Peyer's patch (tissue), 4 donors: ENCODE measurements at regions not wholly inside any gene's neighbourhood (a gene's known extent, or its start where the extent isn't known, plus 50 kb on each side); places are given as distances from the start of the nearest gene placed in this dataset.

Source experiments
- DNase-seq, 3 donors: peaks; one replicate each; pipeline ENCODE4 v3.0.0-alpha.2; 2017 to 2019
- H3K27ac ChIP-seq, 4 donors: fragments of 200-600 bp; sonication (generic); one replicate each; pipeline ENCODE4 v1.5.1; 2016 to 2019
- H3K27me3 ChIP-seq, 2 donors: fragments of 200-600 bp; sonication (generic); one replicate each; pipeline ENCODE4 v1.5.1; 2019
- H3K36me3 ChIP-seq, 3 donors: fragments of 200-600 bp; sonication (generic); one replicate each; pipeline ENCODE4 v1.5.1; 2016 to 2019
- H3K4me1 ChIP-seq, 4 donors: fragments of 200-600 bp; sonication (generic); one replicate each; pipeline ENCODE4 v1.5.1; 2016 to 2019
- H3K4me3 ChIP-seq, 4 donors: fragments of 200-600 bp; sonication (generic); 1 replicate in 3 of 4; 2 replicates in 1 of 4; pipeline ENCODE4 v1.5.1; 2016 to 2019; ENCODE audit warnings: mild to moderate bottlenecking in 1 of 4
- H3K9me3 ChIP-seq, 4 donors: fragments of 200-600 bp; sonication (generic); one replicate each; pipeline ENCODE4 v1.5.1; 2016 to 2019; ENCODE audit warnings: mild to moderate bottlenecking in 1 of 4
- POLR2A ChIP-seq, 2 donors: fragments of 450-650 bp; IDR thresholded peaks; one replicate each; pipeline ENCODE4 v1.5.1; 2017; ENCODE audit warnings: antibody characterized with exemption in 2 of 2, mild to moderate bottlenecking in 2 of 2, moderate library complexity in 2 of 2
- TF ChIP-seq, protein P1 (sequence below), 6 experiments: fragments of 450-650 bp in 4 of 6; fragments of 200-600 bp in 2 of 6; sonication (generic) in 1 of 6; IDR thresholded peaks; one replicate each; pipeline ENCODE4 v1.5.1; 2017 to 2019; ENCODE audit warnings: antibody characterized with exemption in 6 of 6, mild to moderate bottlenecking in 3 of 6, moderate library complexity in 1 of 6

DNA sequence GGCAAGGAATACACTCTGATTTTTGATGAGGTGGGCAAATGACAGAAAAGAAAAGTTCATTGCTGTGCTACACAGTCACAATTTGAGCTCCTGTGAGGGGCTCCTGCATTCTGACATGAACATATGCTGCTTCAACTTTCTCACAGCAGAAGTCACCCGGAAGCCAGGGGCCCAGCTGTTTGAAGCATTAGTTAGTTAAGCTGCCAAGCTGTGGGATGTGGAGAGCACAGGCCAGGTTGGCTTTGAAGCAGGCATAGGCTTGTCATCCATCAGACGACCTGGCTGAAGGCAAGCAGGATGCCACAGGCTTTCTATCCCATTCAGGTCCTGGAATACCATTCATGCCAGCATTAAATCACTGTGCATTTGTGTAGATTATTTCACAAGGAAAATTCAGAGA lies 63.1 kb downstream of the MTNR1B start:
- TF ChIP-seq POLR2A (IDR thresholded peaks at IDR 0.05), result no peak
- TF ChIP-seq, protein P1, sequence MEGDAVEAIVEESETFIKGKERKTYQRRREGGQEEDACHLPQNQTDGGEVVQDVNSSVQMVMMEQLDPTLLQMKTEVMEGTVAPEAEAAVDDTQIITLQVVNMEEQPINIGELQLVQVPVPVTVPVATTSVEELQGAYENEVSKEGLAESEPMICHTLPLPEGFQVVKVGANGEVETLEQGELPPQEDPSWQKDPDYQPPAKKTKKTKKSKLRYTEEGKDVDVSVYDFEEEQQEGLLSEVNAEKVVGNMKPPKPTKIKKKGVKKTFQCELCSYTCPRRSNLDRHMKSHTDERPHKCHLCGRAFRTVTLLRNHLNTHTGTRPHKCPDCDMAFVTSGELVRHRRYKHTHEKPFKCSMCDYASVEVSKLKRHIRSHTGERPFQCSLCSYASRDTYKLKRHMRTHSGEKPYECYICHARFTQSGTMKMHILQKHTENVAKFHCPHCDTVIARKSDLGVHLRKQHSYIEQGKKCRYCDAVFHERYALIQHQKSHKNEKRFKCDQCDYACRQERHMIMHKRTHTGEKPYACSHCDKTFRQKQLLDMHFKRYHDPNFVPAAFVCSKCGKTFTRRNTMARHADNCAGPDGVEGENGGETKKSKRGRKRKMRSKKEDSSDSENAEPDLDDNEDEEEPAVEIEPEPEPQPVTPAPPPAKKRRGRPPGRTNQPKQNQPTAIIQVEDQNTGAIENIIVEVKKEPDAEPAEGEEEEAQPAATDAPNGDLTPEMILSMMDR (IDR thresholded peaks at IDR 0.05), result no peak
- DNase-seq, result no peak

DNA sequence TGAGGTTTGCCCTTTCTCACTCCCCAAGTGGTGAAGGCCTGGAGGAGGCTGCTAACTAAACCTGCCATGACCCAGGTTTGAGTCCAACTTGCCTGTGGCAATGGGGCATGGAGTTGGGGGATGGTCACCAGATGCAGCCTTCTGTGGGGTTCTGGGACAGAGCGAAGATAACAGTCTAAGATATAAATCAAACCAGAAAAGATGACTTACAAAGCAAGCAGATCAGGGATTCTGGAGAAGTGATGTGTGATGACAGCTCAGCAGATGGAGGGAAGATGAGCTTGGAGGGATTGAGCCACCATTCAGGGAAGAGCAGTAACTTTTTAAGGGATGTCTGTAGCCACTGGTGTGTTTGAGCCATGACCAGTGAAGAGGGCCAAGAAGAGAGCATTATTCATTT lies 63.6 kb downstream of the MTNR1B start:
- no peaks in the 10 kb centered on the region for H3K36me3 ChIP-seq
- H3K27me3 ChIP-seq, result no peaks in the 10 kb centered on the region
- no peak for TF ChIP-seq POLR2A (IDR thresholded peaks at IDR 0.05)
- TF ChIP-seq, protein P1 (IDR thresholded peaks at IDR 0.05), result no peak
- no peaks in the 10 kb centered on the region for H3K4me1 ChIP-seq
- no peak overlapping the region for H3K4me3 ChIP-seq
- H3K9me3 ChIP-seq, result no peaks in the 10 kb centered on the region
- DNase-seq, result no peak
- H3K27ac ChIP-seq, result no peak overlapping the region

More for the DNA sequence above, 63.1 kb downstream of the MTNR1B start:
- Histone ChIP-seq H3K9me3 (no peaks in the 10 kb centered on the region), H3K27me3 (no peaks in the 10 kb centered on the region), H3K36me3 (no peaks in the 10 kb centered on the region), H3K4me3 (no peak overlapping the region), H3K27ac (no peak overlapping the region), H3K4me1 (no peaks in the 10 kb centered on the region)

DNA sequence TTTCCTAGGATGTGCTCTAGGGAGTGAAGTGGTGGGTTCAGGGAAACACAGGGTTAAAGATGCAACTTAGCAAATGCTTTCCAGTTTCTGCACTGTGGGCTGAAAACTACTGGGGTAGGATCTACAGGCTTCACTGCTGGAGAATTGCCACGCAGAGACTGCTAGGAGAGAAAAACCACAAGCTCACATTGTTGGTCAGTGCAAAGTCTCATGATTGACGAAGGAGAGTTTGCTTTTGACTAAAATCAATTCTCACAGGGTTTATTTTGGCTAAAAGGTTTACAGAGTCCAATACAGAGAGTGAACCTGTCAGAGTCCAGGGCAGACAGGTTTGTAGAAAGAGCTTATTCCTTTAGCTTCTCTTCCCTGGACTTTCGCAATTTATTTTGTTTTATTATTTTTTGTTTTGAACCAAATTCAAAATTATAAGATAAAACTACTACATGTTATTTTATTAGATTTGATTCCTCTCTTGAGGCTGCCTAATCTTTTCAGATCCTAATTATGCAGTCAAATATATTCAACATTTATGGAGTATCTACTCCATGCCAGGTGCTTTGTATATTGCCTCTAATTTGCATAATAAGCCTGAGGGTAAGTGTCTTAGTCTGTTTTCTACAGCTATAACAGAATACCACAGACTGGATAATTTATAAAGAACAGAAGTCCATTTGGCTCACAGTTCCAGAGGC lies 64.7 kb downstream of the MTNR1B start:
- H3K4me3 ChIP-seq, result no peak overlapping the region
- H3K4me1 ChIP-seq, result no peaks in the 10 kb centered on the region
- no peak overlapping the region for H3K27ac ChIP-seq
- H3K36me3 ChIP-seq, result no peaks in the 10 kb centered on the region
- no peaks in the 10 kb centered on the region for H3K9me3 ChIP-seq
- H3K27me3 ChIP-seq, result no peaks in the 10 kb centered on the region
- TF ChIP-seq, protein P1 (IDR thresholded peaks at IDR 0.05), result no peak
- no peak for TF ChIP-seq POLR2A (IDR thresholded peaks at IDR 0.05)
- DNase-seq, result no peak

DNA sequence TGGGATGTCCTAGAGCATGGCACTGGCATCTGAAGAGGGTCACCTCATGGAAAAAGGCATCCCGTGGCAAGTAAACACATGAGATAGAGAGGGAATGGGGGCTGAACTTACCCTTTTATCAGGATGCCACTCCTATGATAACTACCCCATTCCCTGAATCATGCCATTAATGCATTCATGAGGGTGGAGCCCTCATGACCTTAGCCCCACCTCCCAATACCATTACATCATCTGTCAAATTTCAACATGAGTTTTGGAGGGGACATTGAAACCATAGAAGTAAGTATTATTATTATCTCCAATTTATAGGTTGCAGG lies 65.2 kb downstream of the MTNR1B start:
- no peak for TF ChIP-seq POLR2A (IDR thresholded peaks at IDR 0.05)
- TF ChIP-seq, protein P1 (IDR thresholded peaks at IDR 0.05), result no peak
- no peaks in the 10 kb centered on the region for H3K27me3 ChIP-seq
- H3K9me3 ChIP-seq, result no peaks in the 10 kb centered on the region
- H3K4me1 ChIP-seq, result no peaks in the 10 kb centered on the region
- no peak overlapping the region for H3K4me3 ChIP-seq
- no peak overlapping the region for H3K27ac ChIP-seq
- no peaks in the 10 kb centered on the region for H3K36me3 ChIP-seq
- no peak for DNase-seq

DNA sequence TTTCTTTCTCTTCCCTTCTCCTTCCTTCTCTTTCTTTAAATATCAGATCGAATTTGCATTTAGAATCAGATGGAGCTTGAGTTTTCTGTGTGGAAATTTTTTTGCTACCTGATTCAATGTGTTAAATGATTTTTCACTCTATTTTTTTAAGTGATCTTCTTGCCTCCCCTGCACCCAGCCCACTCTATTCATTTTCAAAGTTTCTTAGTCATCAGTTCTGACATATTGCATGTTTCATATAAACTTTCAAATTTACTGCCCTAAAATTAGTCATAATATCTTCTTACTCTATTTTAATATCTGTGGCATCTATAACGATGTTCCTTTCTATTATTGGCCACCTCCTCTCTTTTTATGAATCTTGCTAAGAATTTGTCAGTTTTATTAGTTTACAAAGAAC lies 69.1 kb downstream of the MTNR1B start:
- no peaks in the 10 kb centered on the region for H3K36me3 ChIP-seq
- no peaks in the 10 kb centered on the region for H3K4me1 ChIP-seq
- H3K4me3 ChIP-seq, result no peak overlapping the region
- H3K27me3 ChIP-seq, result no peaks in the 10 kb centered on the region
- DNase-seq, result no peak
- H3K27ac ChIP-seq, result no peak overlapping the region
- no peak for TF ChIP-seq POLR2A (IDR thresholded peaks at IDR 0.05)
- TF ChIP-seq, protein P1 (IDR thresholded peaks at IDR 0.05), result no peak
- H3K9me3 ChIP-seq, result no peaks in the 10 kb centered on the region
